ENCODE measurements at regions not wholly inside any gene's neighbourhood (a gene's known extent, or its start where the extent isn't known, plus 50 kb on each side); places are given as distances from the start of the nearest gene placed in this dataset.
"Not testable (repeated sequence)": the region's sequence is repeated elsewhere in the genome, so short reads cannot be mapped to it uniquely, and the experiment has no call there.

- not testable (repeated sequence) for DNase-seq (ENCODE audit: low read depth)
Observed at GRCh38 chr2:87488021-87488420, 259.9 kb upstream of the PLGLB2 start.

- not testable (repeated sequence) for DNase-seq (ENCODE audit: low read depth)
Observed at GRCh38 chr2:87488991-87489390, 258.9 kb upstream of the PLGLB2 start.

GRCh38 chr2:87494846-87495245 lies 253.0 kb upstream of the PLGLB2 start:
- not testable (repeated sequence) for DNase-seq (ENCODE audit: low read depth)

- DNase-seq (ENCODE audit: low read depth): not testable (repeated sequence)
Observed at GRCh38 chr2:87495455-87495854, 252.4 kb upstream of the PLGLB2 start.

GRCh38 chr2:87496036-87497006 lies 251.6 kb upstream of the PLGLB2 start:
- DNase-seq (ENCODE audit: low read depth): not testable (repeated sequence)

GRCh38 chr2:87497135-87497534 lies 250.8 kb upstream of the PLGLB2 start:
- DNase-seq (ENCODE audit: low read depth): not testable (repeated sequence)

GRCh38 chr2:87497700-87498099 lies 250.2 kb upstream of the PLGLB2 start:
- not testable (repeated sequence) for DNase-seq (ENCODE audit: low read depth)

- DNase-seq (ENCODE audit: low read depth): not testable (repeated sequence)
Observed at GRCh38 chr2:87498169-87498853, 249.6 kb upstream of the PLGLB2 start.

- not testable (repeated sequence) for DNase-seq (ENCODE audit: low read depth)
Observed at GRCh38 chr2:87498854-87499238, 249.0 kb upstream of the PLGLB2 start.

- DNase-seq (ENCODE audit: low read depth): not testable (repeated sequence)
Observed at GRCh38 chr2:87499860-87500259, 248.0 kb upstream of the PLGLB2 start.

- DNase-seq (ENCODE audit: low read depth): not testable (repeated sequence)
Observed at GRCh38 chr2:87500421-87500820, 247.5 kb upstream of the PLGLB2 start.

GRCh38 chr2:87500951-87501350 lies 246.9 kb upstream of the PLGLB2 start:
- not testable (repeated sequence) for DNase-seq (ENCODE audit: low read depth)

- not testable (repeated sequence) for DNase-seq (ENCODE audit: low read depth)
Observed at GRCh38 chr2:87502948-87503347, 244.9 kb upstream of the PLGLB2 start.

GRCh38 chr2:87505239-87505638 lies 242.6 kb upstream of the PLGLB2 start:
- DNase-seq (ENCODE audit: low read depth): not testable (repeated sequence)

- not testable (repeated sequence) for DNase-seq (ENCODE audit: low read depth)
Observed at GRCh38 chr2:87505909-87506308, 242.0 kb upstream of the PLGLB2 start.

GRCh38 chr2:87507378-87508348 lies 240.2 kb upstream of the PLGLB2 start:
- not testable (repeated sequence) for DNase-seq (ENCODE audit: low read depth)

- not testable (repeated sequence) for DNase-seq (ENCODE audit: low read depth)
Observed at GRCh38 chr2:87511195-87511778, 236.6 kb upstream of the PLGLB2 start.

- DNase-seq (ENCODE audit: low read depth): not testable (repeated sequence)
Observed at GRCh38 chr2:87512864-87513530, 234.9 kb upstream of the PLGLB2 start.

- not testable (repeated sequence) for DNase-seq (ENCODE audit: low read depth)
Observed at GRCh38 chr2:87514034-87514433, 233.9 kb upstream of the PLGLB2 start.

- DNase-seq (ENCODE audit: low read depth): not testable (repeated sequence)
Observed at GRCh38 chr2:87514515-87514914, 233.4 kb upstream of the PLGLB2 start.

- DNase-seq (ENCODE audit: low read depth): not testable (repeated sequence)
Observed at GRCh38 chr2:87515226-87515625, 232.7 kb upstream of the PLGLB2 start.

All from stimulated activated CD8-positive, alpha-beta memory T cell treated with anti-CD3 and anti-CD28 coated beads, Interleukin-7, amount 100 ng/mL, for 24 hours (primary cell).